Activated T-cell treated with anti-CD3 and anti-CD28 coated beads for 4 hours (primary cell): ENCODE measurements at regions not wholly inside any gene's neighbourhood (a gene's known extent, or its start where the extent isn't known, plus 50 kb on each side); places are given as distances from the start of the nearest gene placed in this dataset.
A peak's percentile ranks its signal among the peaks of the same experiment; 100 is the strongest.

Experiments used
- DNase-seq: peaks from one replicate; pipeline ENCODE4 v3.0.0-alpha.2; 2020

DNA sequence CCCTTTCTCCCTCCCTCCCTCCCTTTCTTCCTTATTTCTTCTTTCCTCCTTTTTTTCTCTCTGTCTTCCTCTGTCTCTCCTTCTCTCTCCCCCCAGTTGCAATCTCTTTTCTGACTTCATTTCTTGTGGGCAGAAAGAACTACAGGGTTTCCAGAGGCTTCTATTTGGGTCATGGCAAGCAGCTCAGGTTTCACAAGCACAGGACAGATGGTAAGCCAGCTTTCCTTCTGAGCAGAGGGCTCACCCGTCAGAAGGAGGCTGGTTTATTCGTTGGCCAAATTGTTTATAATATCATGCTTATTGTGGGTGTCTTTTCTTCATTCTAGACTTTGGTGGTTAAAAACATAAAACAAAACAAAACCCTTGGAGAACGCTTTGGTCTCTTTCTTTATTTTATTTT is 58.9 kb upstream of the CLMP start:
- DNase-seq = no peak

DNA sequence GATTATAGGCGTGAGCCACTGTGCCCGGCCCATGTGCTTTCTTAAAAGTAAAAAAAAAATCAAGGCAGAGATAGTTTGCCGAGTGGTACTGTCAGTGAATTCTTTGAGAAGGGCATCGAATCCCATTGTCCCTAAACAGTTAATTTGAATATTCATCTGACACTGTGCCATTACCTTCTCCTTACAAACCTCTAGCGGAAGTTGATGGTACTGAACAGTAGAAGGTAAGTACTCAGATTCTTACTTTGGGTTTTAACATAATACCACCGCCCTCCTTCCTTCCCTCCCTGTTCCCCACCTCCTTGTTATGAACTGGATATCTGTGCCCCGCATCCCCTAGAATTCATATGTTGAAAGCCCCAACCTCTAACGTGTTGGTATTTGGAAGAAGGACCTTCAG is 58.2 kb upstream of the CLMP start:
- no peak for DNase-seq

DNA sequence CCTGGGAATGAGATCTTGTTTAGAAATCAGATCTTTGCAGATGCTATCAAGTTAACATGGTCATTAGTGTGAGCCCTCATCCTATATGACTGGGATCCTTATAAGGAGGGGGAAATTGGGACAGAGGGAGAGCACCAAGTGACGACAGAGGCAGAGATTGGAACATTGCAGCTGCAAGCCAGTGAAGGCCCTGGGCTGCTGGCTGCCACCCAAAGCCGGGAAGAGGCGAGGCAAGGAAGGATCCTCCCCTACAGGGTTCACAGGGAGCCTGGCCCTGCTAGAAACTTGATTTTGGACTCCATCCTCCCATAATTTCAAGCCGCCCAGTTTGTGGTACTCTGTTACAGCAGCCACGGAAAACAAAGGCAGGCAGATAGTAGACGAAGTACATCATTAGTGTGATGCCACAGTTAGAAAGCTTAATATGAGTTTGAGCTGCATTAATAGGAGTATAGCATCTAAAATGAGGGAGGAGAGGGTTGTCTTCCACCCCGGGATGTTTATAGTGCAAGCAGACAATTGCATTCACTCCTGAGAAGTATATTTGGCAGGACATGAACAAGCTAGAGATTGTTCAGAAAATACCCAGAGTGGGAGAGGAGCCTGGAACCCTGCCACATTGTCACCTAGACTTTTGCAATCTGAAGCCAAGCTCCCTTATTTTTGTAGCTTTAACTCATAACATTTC is 56.8 kb upstream of the CLMP start:
- no peak for DNase-seq

DNA sequence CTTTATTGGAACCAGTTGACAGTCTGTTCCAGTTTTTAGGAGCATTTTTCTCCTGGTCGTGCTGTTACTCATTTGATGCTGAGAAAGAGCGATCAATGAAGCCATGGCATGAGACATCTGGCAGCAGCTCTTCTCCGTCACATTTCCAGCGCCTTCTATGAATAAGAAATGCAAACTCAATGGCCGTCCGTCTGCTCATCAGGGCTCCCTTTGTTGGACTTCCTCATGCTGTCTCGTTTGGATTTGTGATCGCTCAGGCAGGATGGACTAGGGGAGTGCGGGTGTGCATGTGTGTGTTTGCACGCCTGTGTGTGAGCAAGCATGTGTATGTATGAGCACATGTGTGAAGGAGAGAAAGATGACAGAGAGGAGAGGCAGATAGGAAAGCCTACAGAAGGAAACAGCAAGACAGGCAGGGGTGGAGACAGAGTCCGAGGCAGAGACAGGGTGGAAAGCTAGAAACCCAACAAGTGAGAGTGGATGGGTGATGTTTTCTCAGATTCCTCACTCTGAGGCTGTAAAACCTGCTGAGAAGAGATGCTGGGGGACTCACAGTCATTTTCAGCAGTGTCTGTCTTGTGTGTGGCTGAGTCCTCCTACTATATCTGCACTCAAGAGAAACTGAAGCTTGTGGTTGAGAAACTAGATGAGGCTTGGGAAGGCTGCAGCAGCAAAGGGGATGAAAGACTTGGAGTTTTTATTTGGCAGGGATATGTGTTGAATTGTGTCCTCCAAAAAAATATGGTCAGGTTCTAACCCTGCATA is 56.0 kb upstream of the CLMP start:
- no peak for DNase-seq

DNA sequence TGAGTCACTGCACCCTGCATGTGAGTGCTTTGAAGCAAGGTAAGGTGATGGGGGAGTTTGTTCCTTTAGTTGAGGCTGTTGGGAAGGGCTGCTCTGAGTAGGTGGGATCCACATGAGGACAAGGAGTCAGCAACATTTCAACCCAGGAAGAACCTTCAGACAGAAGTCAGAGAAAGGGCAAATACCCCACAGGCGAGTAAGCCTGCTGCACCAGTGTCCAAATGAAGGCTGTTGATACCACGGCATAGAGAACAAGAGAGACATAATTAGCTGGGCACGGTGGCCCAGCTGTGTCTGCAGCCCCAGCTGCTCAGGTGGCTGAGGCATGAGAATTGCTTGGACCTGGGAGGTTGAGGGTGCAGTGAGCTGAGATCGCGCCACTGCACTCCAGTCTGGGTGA is 54.3 kb upstream of the CLMP start:
- no peak for DNase-seq

DNA sequence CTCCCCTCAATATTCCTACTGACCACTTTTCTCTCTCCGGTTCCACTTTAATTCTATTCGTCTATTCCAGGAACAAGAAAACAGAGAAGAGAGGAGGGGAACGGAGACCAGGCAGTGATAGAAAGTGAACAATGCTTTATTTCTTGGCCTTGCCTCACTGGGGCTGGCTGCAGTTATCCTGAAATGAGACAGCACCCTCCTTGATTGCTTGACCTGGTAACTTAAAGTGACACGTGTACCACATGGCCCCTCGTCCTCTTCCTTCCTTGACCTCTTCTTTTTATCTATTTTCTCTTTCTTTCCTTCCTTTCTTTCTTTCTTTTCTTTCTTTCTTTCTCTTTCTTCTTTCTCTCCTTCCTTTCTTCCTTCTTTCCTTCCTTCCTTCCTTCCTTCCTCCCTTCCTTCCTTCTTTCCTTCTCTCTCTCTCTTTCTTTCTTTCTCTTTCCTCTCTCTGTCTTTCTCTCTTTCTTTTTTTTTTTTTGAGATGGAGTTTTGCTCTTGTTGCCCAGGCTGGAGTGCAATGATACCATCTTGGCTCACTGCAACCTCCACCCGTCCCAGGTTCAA is 52.8 kb upstream of the CLMP start:
- no peak for DNase-seq

DNA sequence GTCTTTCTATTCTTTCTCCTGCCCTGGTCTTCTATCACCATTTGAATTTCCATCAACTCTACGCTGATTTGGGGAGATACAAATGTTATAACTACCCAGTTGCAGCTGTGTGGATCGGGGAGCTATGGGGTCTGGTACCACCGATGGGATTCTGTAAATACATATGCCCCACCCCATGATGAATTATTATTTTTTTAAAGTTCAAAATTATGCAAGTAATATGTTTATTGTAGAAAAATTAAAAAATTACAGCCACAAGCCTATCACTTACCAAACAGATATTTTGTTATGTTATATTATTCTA is 52.4 kb upstream of the CLMP start:
- no peak for DNase-seq

DNA sequence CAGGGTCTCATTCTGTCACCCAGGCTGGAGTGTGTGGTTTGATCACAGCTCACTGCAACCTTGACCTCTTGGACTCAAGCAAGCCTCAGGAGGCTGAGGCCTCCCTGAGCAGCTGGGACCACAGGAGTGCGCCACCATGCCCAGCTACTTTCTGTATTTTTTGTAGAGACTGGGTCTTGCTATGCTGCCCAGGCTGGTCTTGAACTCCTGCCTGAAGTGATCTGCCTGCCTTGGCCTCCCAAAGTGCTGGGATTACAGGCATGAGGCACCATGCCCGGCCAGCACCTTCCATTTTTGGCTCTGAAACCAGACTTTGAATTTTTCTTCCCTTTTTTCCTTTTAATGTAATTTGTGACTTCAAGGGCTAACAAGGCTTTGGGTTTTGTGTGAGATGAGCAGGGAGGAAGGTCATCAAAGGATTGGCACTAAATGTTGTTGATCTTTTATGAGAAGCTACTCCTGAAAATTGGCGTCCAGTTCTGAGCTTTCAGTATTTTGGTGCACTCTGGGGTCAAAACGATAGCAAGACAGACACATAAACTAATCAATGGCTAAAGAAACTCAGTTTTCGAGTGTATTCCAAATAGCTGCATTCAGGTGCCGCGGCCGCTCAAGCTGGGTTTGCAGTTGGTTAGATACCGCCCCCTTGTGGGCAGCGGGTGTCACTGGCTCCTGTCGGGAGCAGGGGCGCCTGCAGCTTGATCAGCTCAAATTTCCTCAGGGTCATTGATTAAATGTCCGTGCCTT is 51.9 kb upstream of the CLMP start:
- peak; percentile 75 for DNase-seq

DNA sequence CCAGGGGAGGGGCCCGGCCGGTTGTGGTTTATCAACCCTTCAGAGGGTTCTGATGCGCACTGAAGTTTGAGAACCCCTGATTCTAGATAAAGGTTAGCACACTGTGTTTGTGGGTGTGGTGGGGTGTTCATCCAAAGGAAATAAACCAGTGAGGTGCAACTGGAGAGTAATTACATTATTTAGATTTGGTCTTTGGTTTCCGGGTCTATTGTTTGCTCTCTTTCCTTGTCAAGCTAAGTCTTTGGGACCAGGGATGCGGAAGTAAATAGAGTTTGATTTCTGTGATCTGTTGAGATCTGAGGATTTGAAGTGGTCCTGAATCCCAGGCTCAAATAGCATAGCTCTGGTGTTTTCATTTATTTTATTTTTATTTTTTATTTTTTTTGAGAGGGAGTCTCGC is 50.5 kb upstream of the CLMP start:
- no peak for DNase-seq
